Activated gamma-delta T cell treated with Interleukin-2 at 50 U/mL for 16 hours (primary cell): ENCODE measurements at regions not wholly inside any gene's neighbourhood (a gene's known extent, or its start where the extent isn't known, plus 50 kb on each side); places are given as distances from the start of the nearest gene placed in this dataset.

Source experiments
- DNase-seq: peaks from one replicate; pipeline ENCODE4 v3.0.0-alpha.2; 2020

GRCh38 chr6:98212468-98212867 lies 621.9 kb upstream of the POU3F2 start:
- DNase-seq, result no peak

DNA sequence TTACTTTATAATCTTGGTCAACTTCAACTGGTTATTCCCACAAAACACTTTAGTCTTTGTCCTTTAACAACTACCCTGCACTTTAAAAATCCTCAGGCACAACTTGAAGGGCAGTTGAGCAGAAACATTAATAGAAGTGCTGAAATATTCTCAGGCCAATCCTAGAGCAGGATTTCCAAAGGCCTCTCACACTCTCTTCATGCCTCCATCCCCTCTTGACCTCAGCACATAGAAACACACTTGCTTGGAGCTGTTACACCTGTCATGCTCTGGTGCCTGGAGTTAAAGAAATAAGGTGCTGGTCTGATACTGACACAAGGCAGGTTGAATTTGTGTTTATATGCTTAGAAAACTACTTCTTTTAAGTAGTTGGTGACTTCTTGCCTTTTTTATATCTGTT lies 618.8 kb upstream of the POU3F2 start:
- DNase-seq, result no peak

DNA sequence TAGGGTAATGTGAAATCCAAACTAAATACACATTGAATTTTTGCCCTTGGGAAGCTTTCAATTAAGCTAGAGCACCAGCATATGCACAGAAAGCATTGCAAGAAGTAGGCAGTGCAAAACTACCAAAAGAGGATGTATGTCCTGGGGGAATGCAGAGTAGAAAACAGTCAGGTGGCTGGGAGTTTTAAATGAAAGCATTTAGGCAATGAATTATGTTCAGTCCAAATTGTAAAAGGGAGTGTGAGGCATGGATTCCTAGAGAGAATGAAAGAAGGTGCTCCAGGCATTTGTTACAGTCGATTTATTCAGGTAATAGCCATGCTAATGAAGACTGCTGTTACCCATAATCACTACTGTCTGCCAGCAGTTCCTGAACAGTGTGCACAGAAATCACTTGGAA lies 604.1 kb upstream of the POU3F2 start:
- no peak for DNase-seq

GRCh38 chr6:98239057-98239456 lies 595.3 kb upstream of the POU3F2 start:
- DNase-seq, result no peak

DNA sequence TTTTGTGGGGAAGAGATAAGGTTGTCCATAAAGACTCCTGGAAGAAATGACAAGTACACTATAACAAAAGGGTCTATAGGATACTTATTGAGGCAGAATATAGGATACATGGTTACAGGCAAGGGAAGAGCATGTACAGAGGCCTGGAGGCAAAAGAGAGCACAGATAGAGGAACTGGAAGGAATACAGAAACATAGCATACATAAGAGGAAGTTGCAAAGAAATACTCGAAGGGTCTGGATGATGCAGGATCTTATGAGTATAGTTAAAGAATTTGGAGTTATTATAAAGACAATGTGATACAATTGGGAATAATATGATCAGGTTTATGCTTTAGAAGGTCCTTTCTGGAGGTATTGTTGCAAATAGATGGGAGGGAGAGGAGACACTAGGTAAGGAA lies 592.7 kb upstream of the POU3F2 start:
- no peak for DNase-seq

GRCh38 chr6:98254624-98255023 lies 579.8 kb upstream of the POU3F2 start:
- DNase-seq, result no peak

DNA sequence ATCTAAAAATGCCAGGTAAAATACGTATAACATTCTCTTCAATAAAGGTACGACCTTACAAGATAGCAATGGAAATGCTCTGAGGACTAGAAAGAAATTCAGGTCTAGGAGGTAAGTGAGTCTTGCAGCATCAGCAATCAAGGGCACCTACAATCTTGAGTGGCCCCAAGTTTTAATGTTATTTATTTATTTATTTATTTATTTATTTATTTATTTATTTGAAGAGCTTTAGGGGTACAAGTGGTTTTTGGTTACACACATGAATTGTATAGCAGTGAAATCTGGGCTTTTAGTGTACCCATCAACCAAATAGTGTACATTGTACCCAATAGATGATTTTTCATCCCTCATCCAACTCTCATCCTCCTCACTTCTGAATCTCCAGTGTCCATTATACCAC lies 574.0 kb upstream of the POU3F2 start:
- DNase-seq, result no peak

- no peak for DNase-seq
These were observed 562.3 kb upstream of the POU3F2 start for GRCh38 chr6:98272060-98272459.

- DNase-seq, result no peak
These were observed 559.7 kb upstream of the POU3F2 start for GRCh38 chr6:98274691-98275090.

DNA sequence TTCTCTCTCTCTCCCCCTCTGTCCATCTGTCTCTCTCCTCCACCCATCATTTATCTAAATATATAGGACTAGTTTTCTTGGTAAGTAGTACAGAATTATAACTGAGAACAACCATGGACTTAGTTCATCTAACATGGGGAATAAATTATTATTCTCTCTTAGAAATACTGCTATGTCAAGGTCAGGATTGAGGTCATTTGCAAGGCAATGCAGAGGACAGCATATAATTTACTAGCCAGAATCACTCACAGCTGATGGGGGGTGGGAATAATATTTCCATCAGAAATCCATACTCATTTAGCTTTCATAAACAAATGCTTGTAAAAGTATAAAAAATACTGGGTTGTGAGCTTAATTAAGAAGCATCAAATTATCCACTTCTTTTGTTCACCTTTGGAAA lies 553.9 kb upstream of the POU3F2 start:
- DNase-seq, result no peak

- no peak for DNase-seq
These were observed 547.8 kb upstream of the POU3F2 start for GRCh38 chr6:98286620-98287019.

DNA sequence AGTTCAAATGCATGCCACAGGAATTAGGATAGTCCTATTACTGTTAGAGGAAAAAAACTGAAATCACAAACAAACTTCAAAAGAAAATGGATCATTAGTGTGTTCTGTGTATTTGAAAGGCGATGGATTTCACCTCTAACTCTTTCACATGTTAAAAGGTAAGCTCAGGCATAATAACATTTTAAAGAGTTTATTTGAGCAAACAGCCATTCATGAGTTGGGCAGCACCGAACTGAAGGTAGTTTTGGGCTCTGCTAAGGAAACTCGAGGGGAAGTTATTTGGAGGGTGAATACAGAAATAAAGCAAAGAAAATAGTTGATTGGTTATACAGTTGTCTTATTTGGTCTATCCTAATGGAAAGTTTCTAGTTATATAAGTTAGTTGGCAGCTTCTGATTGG lies 546.5 kb upstream of the POU3F2 start:
- no peak for DNase-seq

DNA sequence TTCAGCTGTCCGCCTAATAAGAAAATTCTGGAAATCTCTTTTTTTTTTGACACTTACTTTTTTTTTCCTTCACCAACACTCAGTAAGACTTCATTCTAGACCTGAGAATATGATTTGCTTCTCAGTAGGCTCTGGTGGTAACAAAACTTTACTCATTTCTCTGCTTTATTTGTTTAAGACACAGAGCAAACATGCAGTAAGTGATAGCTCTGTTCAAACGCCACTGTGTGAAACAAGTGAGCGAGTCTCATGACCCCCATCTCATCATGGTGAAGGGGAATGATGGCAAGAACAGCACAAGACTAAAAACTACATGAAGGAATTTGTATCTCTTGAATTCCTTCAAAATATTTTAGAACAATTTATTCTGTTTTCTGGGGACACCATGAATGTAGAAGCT lies 541.6 kb upstream of the POU3F2 start:
- no peak for DNase-seq

GRCh38 chr6:98295515-98296175 lies 538.7 kb upstream of the POU3F2 start:
- DNase-seq, result no peak

GRCh38 chr6:98308564-98308963 lies 525.8 kb upstream of the POU3F2 start:
- no peak for DNase-seq

DNA sequence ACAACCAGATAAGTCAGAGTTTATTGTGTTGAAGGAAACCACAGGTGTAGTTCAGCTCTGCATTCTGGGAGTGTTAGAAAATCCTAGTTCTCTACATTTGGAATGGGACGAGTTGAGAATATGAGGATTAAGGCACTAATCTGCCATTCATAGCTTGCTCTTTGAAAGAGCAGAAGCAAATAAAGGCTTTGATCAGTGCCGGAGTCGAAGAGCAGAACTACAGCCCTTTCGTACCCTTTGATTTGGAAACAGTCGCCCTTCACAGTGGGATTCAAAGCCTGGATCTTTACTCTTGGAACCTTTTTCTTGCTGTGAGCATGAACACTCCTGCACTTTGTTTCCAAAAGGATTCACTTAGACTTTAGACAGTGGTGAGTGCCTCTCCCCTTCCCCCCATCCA lies 523.9 kb upstream of the POU3F2 start:
- DNase-seq, result no peak

GRCh38 chr6:98323605-98324004 lies 510.8 kb upstream of the POU3F2 start:
- DNase-seq, result no peak

DNA sequence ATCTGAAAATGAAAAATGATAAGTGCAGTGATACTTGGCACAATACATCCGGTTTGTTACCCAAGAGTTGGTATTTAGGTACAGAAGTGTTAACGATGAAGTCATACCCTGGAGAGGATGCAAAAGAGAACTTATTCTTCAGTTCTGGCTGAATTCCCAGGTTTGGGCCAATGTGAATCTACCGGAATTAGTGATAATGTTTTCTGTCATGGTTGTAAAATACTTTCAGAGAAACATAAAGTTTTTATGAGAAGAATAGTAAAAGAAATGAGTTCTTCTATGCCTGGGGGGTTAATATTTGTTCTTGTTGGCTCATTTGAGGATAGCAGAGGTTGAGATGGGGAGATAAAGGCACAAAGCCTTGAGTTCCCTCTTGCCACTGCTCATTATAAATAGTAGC lies 509.9 kb upstream of the POU3F2 start:
- DNase-seq, result no peak

DNA sequence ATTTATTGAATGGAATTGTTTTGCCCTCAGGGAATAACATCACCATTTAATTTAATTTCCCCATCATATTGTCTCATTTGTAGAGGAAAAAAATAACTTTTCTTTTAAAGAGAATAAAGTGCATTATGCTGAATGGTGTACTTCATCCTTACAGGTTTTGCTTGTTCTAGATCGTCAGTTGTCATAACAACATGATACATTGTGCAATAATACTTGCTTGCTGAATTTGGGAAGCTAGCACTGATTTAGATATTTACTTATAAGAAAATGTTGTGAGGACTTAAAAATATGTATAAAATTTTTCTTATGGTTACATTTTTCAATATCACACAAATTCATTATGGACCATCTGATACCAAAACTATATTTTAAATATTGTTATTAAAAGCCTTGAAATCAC lies 509.0 kb upstream of the POU3F2 start:
- DNase-seq, result no peak

DNA sequence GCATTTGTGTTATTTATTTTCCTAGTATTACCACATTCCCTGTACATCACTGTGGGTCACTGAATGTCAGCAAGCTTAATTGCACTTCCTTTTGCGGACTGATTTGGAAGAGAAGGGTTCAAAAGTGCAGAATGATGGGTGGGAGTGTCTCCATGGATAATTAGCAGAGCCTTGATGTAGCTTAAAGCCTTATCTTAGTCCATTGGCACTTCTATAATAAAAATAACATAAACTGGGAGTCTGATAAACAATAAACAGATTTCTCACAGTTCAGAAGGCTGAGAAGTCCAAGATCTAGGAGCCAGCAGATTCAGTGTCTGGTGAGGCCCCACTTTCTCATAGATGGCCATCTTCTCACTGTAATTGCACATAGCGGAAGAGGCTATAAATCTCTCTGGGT lies 501.1 kb upstream of the POU3F2 start:
- DNase-seq, result no peak

- no peak for DNase-seq
These were observed 498.8 kb upstream of the POU3F2 start for GRCh38 chr6:98335594-98335993.

GRCh38 chr6:98339506-98339905 lies 494.9 kb upstream of the POU3F2 start:
- no peak for DNase-seq

- DNase-seq, result no peak
These were observed 491.4 kb upstream of the POU3F2 start for GRCh38 chr6:98343004-98343403.

DNA sequence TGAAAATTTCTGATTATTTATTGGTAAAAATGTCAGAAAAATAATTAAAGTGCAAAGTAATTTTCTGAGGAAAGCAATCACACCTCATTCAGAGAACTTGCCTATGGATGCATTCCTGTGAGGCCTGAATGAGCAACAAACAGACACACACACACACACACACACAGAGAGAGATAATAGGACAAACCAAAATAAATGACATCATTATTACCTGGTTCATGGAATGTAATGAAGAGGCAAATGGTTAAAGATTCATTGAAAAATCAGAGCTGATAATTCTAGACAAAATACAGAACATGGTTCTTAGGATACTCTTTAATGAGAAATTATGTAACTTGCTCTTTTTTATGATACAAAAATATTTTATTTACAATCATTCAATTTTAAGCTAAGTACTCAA lies 490.6 kb upstream of the POU3F2 start:
- DNase-seq, result no peak

DNA sequence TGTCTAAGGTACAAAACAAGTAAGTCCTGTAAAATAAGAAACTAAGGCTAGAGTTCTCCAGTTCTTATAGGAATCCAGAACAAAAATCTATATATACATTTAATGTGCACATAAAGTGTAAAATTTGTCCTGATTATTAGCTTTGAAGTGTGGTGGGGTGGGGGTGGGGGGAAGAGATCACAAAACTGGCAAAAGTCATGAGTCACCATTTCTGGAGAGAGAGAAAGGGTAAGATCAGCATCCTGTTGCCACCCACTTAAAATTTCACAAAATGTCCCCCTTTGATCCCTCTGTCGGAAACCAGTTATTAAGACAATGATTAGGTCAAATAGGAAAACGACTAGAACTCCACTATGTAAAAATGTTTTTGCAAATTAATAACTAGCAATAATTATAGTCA lies 482.0 kb upstream of the POU3F2 start:
- DNase-seq, result no peak

DNA sequence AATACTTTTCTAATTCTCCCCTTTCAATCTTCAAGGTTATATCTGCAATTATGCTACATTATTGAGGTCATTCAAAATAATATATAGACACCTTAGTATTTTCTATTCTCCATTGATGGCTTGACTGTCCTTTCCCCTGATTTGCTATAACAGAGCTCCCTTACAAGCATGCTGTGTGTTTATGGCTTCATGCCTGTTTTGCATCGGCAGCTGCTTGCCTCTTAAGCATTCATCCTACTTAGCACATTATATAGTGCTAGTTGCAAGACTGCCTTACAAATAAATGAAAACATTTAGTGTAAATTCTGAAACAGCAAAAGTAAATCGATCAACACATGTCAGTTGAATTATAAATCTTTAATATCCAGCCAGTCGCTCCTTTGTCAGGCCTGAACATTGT lies 476.2 kb upstream of the POU3F2 start:
- DNase-seq, result no peak
